HFFc6 (cell line): ENCODE measurements at regions not wholly inside any gene's neighbourhood (a gene's known extent, or its start where the extent isn't known, plus 50 kb on each side); places are given as distances from the start of the nearest gene placed in this dataset.

ENCODE experiments used
- DNase-seq: peaks from one replicate; pipeline ENCODE4 v3.0.0-alpha.2; 2018
- H3K27ac Mint-ChIP-seq: 2 replicates; pipeline ENCODE4 v1.8.0; 2020; ENCODE audit warnings: mild to moderate bottlenecking, mixed read lengths
- H3K27me3 Mint-ChIP-seq: 2 replicates; pipeline ENCODE4 v1.8.0; 2021; ENCODE audit warnings: mild to moderate bottlenecking, moderate library complexity, mixed read lengths; ENCODE audit not compliant: insufficient read depth
- H3K36me3 Mint-ChIP-seq: 2 replicates; pipeline ENCODE4 v1.8.0; 2021; ENCODE audit warnings: low read depth, mixed read lengths
- H3K4me1 Mint-ChIP-seq: 2 replicates; pipeline ENCODE4 v1.8.0; 2020; ENCODE audit warnings: low read depth, mixed read lengths
- H3K4me3 Mint-ChIP-seq: 2 replicates; pipeline ENCODE4 v1.8.0; 2020; ENCODE audit warnings: mild to moderate bottlenecking, moderate library complexity, mixed read lengths
- H3K9me3 Mint-ChIP-seq: 2 replicates; pipeline ENCODE4 v1.8.0; 2020; ENCODE audit warnings: mild to moderate bottlenecking, mixed read lengths
- CTCF ChIP-seq: fragments of 200-600 bp; sonication (generic); IDR thresholded peaks from 2 replicates; pipeline ENCODE4 v1.5.0; 2021; ENCODE audit warnings: antibody characterized with exemption, mild to moderate bottlenecking

- no peaks in the 10 kb centered on the region for H3K4me1 Mint-ChIP-seq
- no peaks in the 10 kb centered on the region for H3K36me3 Mint-ChIP-seq
- no peak overlapping the region for H3K27ac Mint-ChIP-seq
- H3K9me3 Mint-ChIP-seq, result no peaks in the 10 kb centered on the region
- DNase-seq, result no peak
- peaks cover 10% of the 10 kb centered on the region; the same call in 1 of the 2 replicates for H3K27me3 Mint-ChIP-seq
- H3K4me3 Mint-ChIP-seq, result no peak overlapping the region
- no peak for TF ChIP-seq CTCF
These were observed 600.5 kb upstream of the TENM4 start for GRCh38 chr11:80041136-80042000.

- Mint-ChIP-seq H3K4me1 (no peaks in the 10 kb centered on the region), H3K27ac (no peak overlapping the region), H3K36me3 (no peaks in the 10 kb centered on the region), H3K27me3 (no peaks in the 10 kb centered on the region), H3K9me3 (no peaks in the 10 kb centered on the region), H3K4me3 (no peak overlapping the region)
- no peak for TF ChIP-seq CTCF
- DNase-seq, result no peak
These were observed 594.0 kb upstream of the TENM4 start for GRCh38 chr11:80034801-80035200.

GRCh38 chr11:80031014-80031600 is 590.3 kb upstream of the TENM4 start:
- no peaks in the 10 kb centered on the region for H3K36me3 Mint-ChIP-seq
- no peaks in the 10 kb centered on the region for H3K9me3 Mint-ChIP-seq
- H3K4me3 Mint-ChIP-seq, result no peak overlapping the region
- no peaks in the 10 kb centered on the region for H3K27me3 Mint-ChIP-seq
- no peak for TF ChIP-seq CTCF
- no peak overlapping the region for H3K27ac Mint-ChIP-seq
- DNase-seq, result no peak
- no peaks in the 10 kb centered on the region for H3K4me1 Mint-ChIP-seq

GRCh38 chr11:80028998-80029397 is 588.2 kb upstream of the TENM4 start:
- H3K9me3 Mint-ChIP-seq, result no peaks in the 10 kb centered on the region
- DNase-seq, result no peak
- no peak for TF ChIP-seq CTCF
- no peaks in the 10 kb centered on the region for H3K36me3 Mint-ChIP-seq
- H3K27me3 Mint-ChIP-seq, result no peaks in the 10 kb centered on the region
- H3K4me3 Mint-ChIP-seq, result no peak overlapping the region
- no peaks in the 10 kb centered on the region for H3K4me1 Mint-ChIP-seq
- H3K27ac Mint-ChIP-seq, result no peak overlapping the region

- Mint-ChIP-seq H3K36me3 (no peaks in the 10 kb centered on the region), H3K9me3 (no peaks in the 10 kb centered on the region), H3K27me3 (no peaks in the 10 kb centered on the region), H3K4me3 (no peak overlapping the region), H3K27ac (no peak overlapping the region), H3K4me1 (no peaks in the 10 kb centered on the region)
- no peak for DNase-seq
- TF ChIP-seq CTCF, result no peak
These were observed 583.3 kb upstream of the TENM4 start for GRCh38 chr11:80024119-80024518.
